Neural progenitor cell (in vitro differentiated cells): ENCODE measurements at regions not wholly inside any gene's neighbourhood (a gene's known extent, or its start where the extent isn't known, plus 50 kb on each side); places are given as distances from the start of the nearest gene placed in this dataset.

Source experiments
- CTCF ChIP-seq: fragments of 200-600 bp; sonication (generic); IDR thresholded peaks from 2 replicates; pipeline ENCODE4 v1.5.1; 2017; ENCODE audit warnings: antibody characterized with exemption, mild to moderate bottlenecking
- EZH2 ChIP-seq: fragments of 200-600 bp; sonication (generic); IDR thresholded peaks from 2 replicates; pipeline ENCODE4 v1.6.1; 2017; ENCODE audit warnings: antibody characterized with exemption, mild to moderate bottlenecking, moderate library complexity

- no peak for TF ChIP-seq CTCF
- no peak for TF ChIP-seq EZH2
Observed at GRCh38 chr5:92594031-92594430, 987.0 kb downstream of the NR2F1-AS1 start.
